SJCRH30 (cell line): ENCODE measurements at regions not wholly inside any gene's neighbourhood (a gene's known extent, or its start where the extent isn't known, plus 50 kb on each side); places are given as distances from the start of the nearest gene placed in this dataset.
"Not testable (repeated sequence)": the region's sequence is repeated elsewhere in the genome, so short reads cannot be mapped to it uniquely, and the experiment has no call there.

ENCODE experiments used
- DNase-seq, 2 experiments: peaks; one replicate each; pipeline ENCODE4 v3.0.0-alpha.2; 2015 to 2020
- H3K27ac ChIP-seq: fragments of 250-450 bp; sonication (Bioruptor Pico); 2 replicates; pipeline ENCODE4 v1.5.1; 2020; ENCODE audit warnings: mild to moderate bottlenecking, moderate library complexity
- H3K27me3 ChIP-seq: fragments of 250-450 bp; sonication (Bioruptor Pico); 2 replicates; pipeline ENCODE4 v1.5.1; 2020; ENCODE audit warnings: mild to moderate bottlenecking, moderate library complexity
- H3K36me3 ChIP-seq: fragments of 250-450 bp; sonication (Bioruptor Pico); 2 replicates; pipeline ENCODE4 v1.5.1; 2020; ENCODE audit warnings: mild to moderate bottlenecking, moderate library complexity
- H3K4me1 ChIP-seq: fragments of 250-450 bp; sonication (Bioruptor Pico); 2 replicates; pipeline ENCODE4 v1.5.1; 2020; ENCODE audit warnings: mild to moderate bottlenecking, moderate library complexity
- H3K4me3 ChIP-seq: fragments of 250-450 bp; sonication (Bioruptor Pico); 2 replicates; pipeline ENCODE4 v1.5.1; 2020; ENCODE audit warnings: mild to moderate bottlenecking, moderate library complexity
- H3K9me3 ChIP-seq: fragments of 250-450 bp; sonication (Bioruptor Pico); replicated peaks from 2 replicates; pipeline ENCODE4 v1.5.1; 2020; ENCODE audit warnings: mild to moderate bottlenecking, moderate library complexity

DNA sequence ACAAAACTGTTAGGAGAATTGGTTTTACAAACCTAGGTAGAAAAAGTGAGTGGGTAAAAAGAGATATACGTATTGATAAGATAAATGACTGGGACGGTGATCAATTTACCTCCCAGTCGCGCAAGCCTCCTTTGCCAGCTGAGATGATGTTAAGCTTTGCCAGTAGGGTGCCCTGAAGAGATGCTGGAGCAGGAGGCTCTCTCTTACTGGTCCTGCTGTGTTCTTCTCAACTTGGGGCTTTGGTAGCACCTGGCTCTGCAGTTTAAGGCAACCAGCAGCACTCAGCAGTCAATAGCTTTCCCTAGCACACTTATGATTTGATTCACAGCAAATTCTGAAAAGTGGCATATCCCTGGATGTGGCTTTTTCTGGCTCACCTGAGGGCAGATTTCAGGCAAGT is 1461.7 kb downstream of the ADGRL3 start:
- Histone ChIP-seq H3K9me3 (no peaks in the 10 kb centered on the region), H3K36me3 (no peaks in the 10 kb centered on the region), H3K4me3 (no peak overlapping the region), H3K27ac (no peak overlapping the region), H3K4me1 (no peaks in the 10 kb centered on the region), H3K27me3 (no peaks in the 10 kb centered on the region)
- DNase-seq, result no peak

DNA sequence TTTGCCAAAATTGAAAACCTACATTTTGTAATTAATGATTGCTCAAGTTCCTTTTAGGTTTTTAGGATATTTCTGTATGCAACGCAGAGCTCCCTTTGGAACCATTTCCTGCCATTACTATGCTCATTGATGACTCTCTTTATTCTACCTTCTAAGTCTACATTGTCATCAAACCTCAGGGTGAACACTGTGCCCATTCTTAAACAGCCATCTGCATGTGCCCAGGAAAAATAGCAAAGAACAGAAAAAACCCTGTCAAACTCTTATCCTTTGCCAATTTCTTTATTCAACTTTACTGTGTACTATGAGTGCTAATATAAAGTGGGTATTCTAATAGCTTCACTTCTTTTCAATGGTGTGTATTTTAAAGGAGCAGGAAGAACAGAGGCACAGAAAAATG is 1455.9 kb downstream of the ADGRL3 start:
- Histone ChIP-seq H3K9me3 (no peaks in the 10 kb centered on the region), H3K27me3 (no peaks in the 10 kb centered on the region), H3K4me3 (no peak overlapping the region), H3K4me1 (no peaks in the 10 kb centered on the region), H3K27ac (no peak overlapping the region), H3K36me3 (no peaks in the 10 kb centered on the region)
- DNase-seq, result no peak

DNA sequence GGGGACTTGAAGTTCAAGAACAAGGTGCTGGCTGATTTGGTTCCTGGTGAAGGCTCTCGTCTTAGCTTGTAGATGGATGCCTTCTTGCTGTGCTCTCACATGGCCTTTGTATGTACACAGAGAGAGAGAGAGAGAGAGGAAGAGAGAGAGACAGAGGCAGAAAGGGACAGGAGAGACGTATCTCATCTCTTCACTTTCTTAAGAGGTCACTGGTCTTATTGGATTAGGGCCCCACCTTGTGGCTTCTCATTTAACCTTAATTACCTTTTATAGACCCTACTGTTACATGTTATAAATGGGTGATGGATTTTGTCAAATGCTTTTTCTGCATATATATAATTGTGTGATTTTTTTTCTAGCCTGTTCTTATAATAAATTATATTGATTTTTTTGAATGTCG is 1444.2 kb downstream of the ADGRL3 start:
- DNase-seq, result peak; percentile 4 to 65
- Histone ChIP-seq H3K36me3 (no peaks in the 10 kb centered on the region), H3K27me3 (no peaks in the 10 kb centered on the region; the same call in 1 of the 2 replicates), H3K4me3 (no peak overlapping the region), H3K9me3 (no peaks in the 10 kb centered on the region), H3K4me1 (no peaks in the 10 kb centered on the region), H3K27ac (no peak overlapping the region)

DNA sequence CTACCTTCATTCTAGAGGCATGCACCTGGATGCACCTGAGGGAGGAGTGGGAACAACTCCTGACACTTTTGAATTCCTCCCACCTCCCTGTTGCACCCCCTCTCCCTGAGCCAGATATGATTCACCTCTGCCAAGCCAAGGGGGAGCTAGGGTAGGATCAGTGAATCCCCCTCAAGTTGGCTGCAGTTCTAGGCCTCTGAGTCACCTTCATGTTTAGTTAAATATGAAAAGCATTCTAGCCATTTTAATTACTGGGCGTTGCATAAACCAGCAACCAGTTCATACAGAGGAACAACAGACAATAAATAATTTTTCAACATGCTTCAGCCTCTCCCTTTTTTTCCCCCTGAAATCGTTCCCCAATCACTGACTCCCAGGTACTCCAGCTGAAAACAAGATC is 1440.2 kb downstream of the ADGRL3 start:
- no peaks in the 10 kb centered on the region for H3K36me3 ChIP-seq
- no peak for DNase-seq
- no peaks in the 10 kb centered on the region; the same call in 1 of the 2 replicates for H3K27me3 ChIP-seq
- H3K27ac ChIP-seq, result no peak overlapping the region
- no peaks in the 10 kb centered on the region for H3K4me1 ChIP-seq
- H3K4me3 ChIP-seq, result no peak overlapping the region
- H3K9me3 ChIP-seq, result no peaks in the 10 kb centered on the region

DNA sequence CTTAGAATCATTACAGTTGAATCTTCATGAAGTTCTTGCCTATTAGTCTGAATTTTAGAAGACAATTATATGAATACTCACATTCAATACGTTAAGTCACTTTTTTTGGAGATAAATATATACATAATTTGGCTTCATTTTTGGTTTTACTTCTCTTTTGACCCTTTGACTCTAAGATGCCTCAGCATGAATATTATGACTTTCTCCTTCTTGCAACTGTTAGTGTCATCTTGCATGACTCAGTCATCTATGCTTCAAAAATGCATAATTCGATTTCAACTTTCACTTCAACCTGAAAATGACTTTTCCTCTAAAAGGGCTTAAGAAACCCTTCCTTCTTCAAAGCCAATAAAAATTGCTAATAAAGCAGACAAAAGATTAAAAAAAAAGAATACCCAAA is 1427.5 kb downstream of the ADGRL3 start:
- H3K36me3 ChIP-seq, result no peaks in the 10 kb centered on the region
- no peaks in the 10 kb centered on the region for H3K4me1 ChIP-seq
- no peak overlapping the region for H3K4me3 ChIP-seq
- H3K27me3 ChIP-seq, result no peaks in the 10 kb centered on the region
- DNase-seq, result no peak
- no peaks in the 10 kb centered on the region for H3K9me3 ChIP-seq
- H3K27ac ChIP-seq, result no peak overlapping the region

DNA sequence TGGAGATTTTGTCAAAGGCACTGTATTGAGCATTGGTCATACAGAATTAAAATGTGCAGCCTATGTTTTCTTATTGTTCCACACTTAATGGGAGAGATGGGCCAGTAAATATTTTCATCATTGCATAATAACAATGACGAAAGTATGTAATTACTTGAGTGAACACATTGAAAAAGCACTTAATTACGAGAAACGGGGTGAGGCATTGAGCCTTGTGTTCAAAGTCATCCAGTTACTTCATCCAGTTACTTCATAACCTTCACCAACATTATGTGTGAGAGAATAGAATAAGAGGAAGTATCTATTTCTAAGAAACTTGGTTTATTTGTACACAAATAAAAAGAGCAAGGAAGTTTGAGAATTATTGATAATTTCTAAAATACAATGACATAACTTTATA is 1427.0 kb downstream of the ADGRL3 start:
- H3K4me3 ChIP-seq, result no peak overlapping the region
- no peaks in the 10 kb centered on the region for H3K36me3 ChIP-seq
- no peak for DNase-seq
- no peaks in the 10 kb centered on the region for H3K27me3 ChIP-seq
- H3K4me1 ChIP-seq, result no peaks in the 10 kb centered on the region
- no peak overlapping the region for H3K27ac ChIP-seq
- no peaks in the 10 kb centered on the region for H3K9me3 ChIP-seq

DNA sequence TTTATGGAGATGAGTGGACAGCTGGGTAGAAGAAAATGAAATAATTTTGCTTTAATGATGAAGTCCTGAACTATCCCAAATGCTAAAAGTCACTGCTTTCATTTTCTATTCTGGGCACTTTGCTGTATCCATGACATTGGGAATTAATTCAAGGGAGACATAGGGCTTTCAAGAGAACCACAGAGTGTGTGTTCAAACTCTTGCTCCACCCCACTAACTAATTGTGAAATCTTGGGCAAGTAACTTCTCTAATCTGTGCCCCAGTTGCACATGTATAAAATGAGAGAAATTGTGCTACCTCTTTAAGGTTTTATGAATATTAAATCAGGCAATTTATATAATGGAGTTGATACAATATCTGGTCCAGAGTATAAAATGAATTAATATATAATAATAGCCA is 1422.0 kb downstream of the ADGRL3 start:
- H3K27me3 ChIP-seq, result no peaks in the 10 kb centered on the region
- no peaks in the 10 kb centered on the region for H3K36me3 ChIP-seq
- no peak for DNase-seq
- H3K9me3 ChIP-seq, result no peaks in the 10 kb centered on the region
- no peak overlapping the region for H3K4me3 ChIP-seq
- no peaks in the 10 kb centered on the region for H3K4me1 ChIP-seq
- no peak overlapping the region for H3K27ac ChIP-seq

DNA sequence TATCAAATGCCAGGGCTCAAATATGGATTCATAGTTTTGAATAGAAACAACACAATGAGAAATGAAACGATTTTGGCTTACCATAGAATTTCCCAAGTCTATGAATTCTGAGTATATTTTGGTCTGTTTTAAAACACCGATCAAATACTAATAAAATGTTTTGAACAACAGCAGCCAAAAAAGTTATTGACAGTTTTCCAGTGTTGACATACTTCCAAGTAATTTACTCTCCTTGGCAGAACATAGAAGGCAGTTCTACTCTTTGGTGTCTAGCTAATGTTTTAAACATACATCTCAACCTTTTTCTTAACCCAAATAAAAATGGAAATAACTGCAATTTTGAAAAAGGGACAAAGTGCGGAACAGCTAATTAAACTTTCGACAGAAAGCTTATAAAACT is 1419.8 kb downstream of the ADGRL3 start:
- Histone ChIP-seq H3K36me3 (no peaks in the 10 kb centered on the region), H3K4me3 (no peak overlapping the region), H3K9me3 (no peaks in the 10 kb centered on the region), H3K27ac (no peak overlapping the region), H3K27me3 (no peaks in the 10 kb centered on the region), H3K4me1 (no peaks in the 10 kb centered on the region)
- DNase-seq, result no peak

DNA sequence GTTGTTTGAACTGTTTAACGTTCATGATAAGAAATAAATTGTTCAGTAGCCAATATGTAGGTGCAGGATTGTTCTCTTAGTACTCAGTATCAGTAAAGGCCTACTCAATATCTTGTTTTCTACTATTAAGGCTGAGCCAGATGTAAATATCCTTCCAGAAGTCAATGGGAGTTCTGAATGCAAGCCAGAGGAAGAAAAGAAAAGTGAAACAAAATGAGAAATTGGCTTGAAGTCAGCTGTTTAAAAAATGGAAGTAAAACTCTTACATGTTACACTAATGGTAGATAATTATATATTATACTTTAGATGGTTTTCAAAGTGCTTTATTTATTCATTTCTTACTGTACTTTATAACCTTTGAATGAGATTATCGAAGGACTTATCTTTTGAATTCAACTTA is 1417.9 kb downstream of the ADGRL3 start:
- H3K27me3 ChIP-seq, result no peaks in the 10 kb centered on the region
- no peak overlapping the region for H3K27ac ChIP-seq
- no peaks in the 10 kb centered on the region for H3K36me3 ChIP-seq
- no peak for DNase-seq
- no peaks in the 10 kb centered on the region for H3K9me3 ChIP-seq
- no peaks in the 10 kb centered on the region for H3K4me1 ChIP-seq
- H3K4me3 ChIP-seq, result no peak overlapping the region

DNA sequence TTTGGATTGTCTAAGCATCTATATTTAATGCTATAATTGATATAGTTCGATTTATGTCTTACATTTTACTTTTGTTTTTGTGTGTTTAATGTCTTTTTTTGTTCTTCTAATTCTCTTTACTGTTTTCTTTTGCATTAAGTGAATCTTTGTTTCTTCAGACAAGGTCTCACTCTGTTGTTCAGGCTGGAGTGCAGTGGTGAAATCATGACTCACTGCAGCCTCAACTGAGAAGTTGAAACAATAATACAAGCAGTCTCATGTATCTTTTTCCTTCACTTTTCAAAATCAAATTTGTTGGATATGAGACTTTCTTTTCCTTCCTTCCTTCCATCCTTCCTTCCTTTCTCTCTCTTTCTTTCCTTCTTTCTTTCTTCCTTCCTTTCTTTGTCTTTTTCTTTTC is 1401.6 kb downstream of the ADGRL3 start:
- Histone ChIP-seq H3K4me1 (no peaks in the 10 kb centered on the region), H3K36me3 (no peaks in the 10 kb centered on the region), H3K4me3 (no peak overlapping the region), H3K27me3 (no peaks in the 10 kb centered on the region), H3K27ac (no peak overlapping the region), H3K9me3 (no peaks in the 10 kb centered on the region)
- DNase-seq, result no peak

DNA sequence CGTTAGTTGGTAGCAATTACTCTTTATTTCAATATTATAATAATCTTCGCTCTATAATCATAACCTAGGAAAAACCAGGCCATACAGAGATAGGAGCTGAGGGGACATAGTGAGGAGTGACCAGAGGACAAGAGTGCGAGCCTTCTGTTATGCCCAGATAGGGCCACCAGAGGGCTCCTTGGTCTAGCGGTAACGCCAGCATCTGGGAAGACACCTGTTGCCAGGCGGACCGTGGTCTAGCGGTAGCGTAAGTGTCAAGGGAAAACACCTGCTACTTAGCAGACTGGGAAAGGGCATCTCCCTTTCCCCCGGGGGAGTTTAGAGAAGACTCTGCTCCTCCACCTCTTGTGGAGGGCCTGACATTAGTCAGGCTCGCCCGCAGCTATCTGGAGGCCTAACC is 1395.1 kb downstream of the ADGRL3 start:
- peak; percentile 55 to 56 for DNase-seq
- not testable (repeated sequence) for H3K36me3 ChIP-seq, H3K9me3 ChIP-seq, H3K27ac ChIP-seq, H3K4me3 ChIP-seq, H3K4me1 ChIP-seq, H3K27me3 ChIP-seq

DNA sequence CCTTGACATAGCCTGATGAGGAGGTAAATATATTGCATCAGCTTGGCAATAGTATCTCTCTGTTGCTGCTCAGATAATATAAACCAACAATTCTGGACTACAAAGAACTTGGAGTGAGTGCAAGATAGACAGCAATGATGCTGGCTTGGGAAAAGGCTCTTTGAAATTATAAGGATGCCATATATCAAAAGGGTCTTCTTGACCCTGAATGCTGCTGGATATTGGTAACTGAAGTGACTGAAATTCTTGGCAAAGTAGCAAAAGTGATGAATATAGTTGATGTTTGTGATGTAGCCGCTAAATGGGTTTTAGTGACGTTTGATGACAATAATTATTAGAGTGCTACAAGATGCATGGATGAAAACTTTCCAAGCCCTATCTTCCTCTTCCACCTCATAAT is 1391.6 kb downstream of the ADGRL3 start:
- no peaks in the 10 kb centered on the region for H3K36me3 ChIP-seq
- H3K9me3 ChIP-seq, result no peaks in the 10 kb centered on the region
- H3K27ac ChIP-seq, result no peak overlapping the region
- no peaks in the 10 kb centered on the region for H3K4me1 ChIP-seq
- no peaks in the 10 kb centered on the region for H3K27me3 ChIP-seq
- no peak overlapping the region for H3K4me3 ChIP-seq
- DNase-seq, result no peak

DNA sequence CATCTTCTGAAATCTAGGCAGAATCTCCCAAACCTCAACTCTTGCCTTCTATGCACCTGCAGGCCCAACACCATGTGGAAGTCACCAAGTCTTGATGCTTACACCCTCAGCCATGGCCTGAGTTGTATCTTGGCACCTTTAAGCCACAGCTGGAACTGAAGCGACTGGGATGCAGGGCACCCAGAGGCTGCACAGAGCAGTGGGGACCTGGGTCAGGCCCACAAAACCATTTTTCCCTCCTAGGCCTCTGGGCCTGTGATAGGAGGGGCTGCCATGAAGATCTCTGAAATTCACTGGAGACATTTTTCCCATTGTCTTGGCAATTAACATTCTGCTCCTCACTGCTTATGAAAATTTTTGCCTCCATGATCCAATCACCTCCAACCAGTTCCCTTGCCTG is 1388.5 kb downstream of the ADGRL3 start:
- DNase-seq, result no peak

DNA sequence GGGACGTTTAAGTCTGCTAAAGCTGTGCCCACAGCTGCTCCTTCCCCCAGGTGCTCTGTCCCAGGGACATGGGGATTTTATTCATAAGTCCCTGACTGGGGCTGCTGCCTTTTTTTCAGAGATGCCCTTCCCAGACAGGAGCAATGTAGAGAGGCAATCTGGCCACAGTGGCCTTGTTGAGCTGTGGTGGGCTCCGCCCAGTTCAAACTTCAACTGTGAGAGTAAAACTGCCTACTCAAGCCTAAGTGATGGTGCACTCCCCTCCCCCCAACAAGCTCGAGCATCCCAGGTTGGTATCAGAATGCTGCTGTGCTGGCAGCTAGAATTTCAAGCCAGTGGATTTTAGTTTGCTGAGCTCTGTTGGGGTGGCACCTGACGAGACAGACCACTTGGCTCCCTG is 1371.4 kb downstream of the ADGRL3 start:
- Histone ChIP-seq H3K4me1 (no peaks in the 10 kb centered on the region), H3K27ac (no peak overlapping the region), H3K9me3 (no peaks in the 10 kb centered on the region), H3K4me3 (no peak overlapping the region), H3K27me3 (no peaks in the 10 kb centered on the region), H3K36me3 (no peaks in the 10 kb centered on the region)
- DNase-seq, result no peak

More for the DNA sequence above, 1388.5 kb downstream of the ADGRL3 start:
- no peaks in the 10 kb centered on the region for H3K36me3 ChIP-seq
- no peaks in the 10 kb centered on the region for H3K9me3 ChIP-seq
- H3K27me3 ChIP-seq, result no peaks in the 10 kb centered on the region
- H3K27ac ChIP-seq, result no peak overlapping the region
- H3K4me1 ChIP-seq, result no peaks in the 10 kb centered on the region
- H3K4me3 ChIP-seq, result no peak overlapping the region

DNA sequence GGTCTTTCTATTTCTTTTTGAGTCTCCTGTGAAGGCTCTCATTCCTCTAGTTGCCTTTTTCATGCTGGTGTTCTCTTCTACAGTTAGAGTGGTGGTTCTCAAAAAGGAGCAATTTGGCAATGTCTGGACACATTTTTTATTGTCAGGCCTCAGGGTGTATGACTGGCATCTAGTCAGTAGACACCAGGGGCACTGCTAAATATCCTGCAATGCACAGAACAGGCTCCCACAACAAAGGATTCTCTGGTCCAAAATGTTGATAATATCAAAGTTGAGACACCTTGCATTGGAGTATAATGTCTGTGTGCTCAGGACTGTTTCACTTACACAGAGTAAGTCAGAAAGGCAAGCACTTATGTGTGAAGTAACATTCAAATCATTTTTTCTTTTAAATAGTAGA is 1360.7 kb downstream of the ADGRL3 start:
- H3K4me3 ChIP-seq, result no peak overlapping the region
- 0 out of 2 replicates have a peak, but pooled peaks cover 3% of the 10 kb centered on the region for H3K27me3 ChIP-seq
- no peak overlapping the region for H3K27ac ChIP-seq

DNA sequence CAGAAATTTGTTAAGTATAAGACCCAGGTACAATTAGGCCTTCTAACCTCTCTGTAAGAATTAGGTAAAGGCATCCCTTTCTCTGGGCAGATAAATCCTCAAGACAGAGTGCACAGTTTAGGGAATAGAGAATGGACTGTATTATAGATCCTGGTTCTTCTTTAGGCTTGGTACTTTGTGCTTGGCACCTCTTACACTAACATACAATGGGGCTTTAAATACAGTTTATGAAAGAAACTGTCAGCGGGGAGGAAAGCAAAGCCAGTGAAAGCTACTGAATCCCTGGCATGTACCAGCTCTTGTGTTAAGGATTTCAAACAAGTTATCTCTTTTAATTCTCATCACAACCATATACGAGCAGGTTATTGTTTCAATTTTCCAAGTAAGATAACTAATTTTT is 1350.0 kb downstream of the ADGRL3 start:
- no peaks in the 10 kb centered on the region for H3K27me3 ChIP-seq
- DNase-seq, result no peak

More for the DNA sequence above, 1360.7 kb downstream of the ADGRL3 start:
- Histone ChIP-seq H3K4me1 (no peaks in the 10 kb centered on the region), H3K36me3 (no peaks in the 10 kb centered on the region), H3K9me3 (no peaks in the 10 kb centered on the region)
- no peak for DNase-seq

DNA sequence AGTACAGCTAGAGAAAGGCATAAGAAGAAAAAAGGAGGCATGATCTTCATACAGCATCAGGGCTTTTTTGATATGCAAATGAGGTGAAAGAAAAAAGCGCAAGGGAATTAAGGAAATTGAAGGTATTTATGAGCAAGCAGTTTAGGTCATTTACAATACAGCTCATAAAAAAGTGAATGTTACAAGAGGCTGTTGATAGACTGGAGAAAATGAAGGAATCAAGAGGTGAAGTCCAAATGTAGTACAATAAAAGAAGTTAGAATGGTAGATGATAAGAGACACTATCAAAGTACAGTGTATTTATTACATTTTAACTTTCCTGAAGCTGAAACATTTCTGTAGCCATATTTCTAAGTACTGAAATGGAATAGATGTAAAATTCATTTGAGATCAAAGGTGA is 1349.5 kb downstream of the ADGRL3 start:
- Histone ChIP-seq H3K4me1 (no peaks in the 10 kb centered on the region), H3K36me3 (no peaks in the 10 kb centered on the region), H3K27ac (no peak overlapping the region), H3K27me3 (no peaks in the 10 kb centered on the region), H3K4me3 (no peak overlapping the region), H3K9me3 (no peaks in the 10 kb centered on the region)
- DNase-seq, result no peak

More for the DNA sequence above, 1350.0 kb downstream of the ADGRL3 start:
- Histone ChIP-seq H3K9me3 (no peaks in the 10 kb centered on the region), H3K4me3 (no peak overlapping the region), H3K4me1 (no peaks in the 10 kb centered on the region), H3K27ac (no peak overlapping the region), H3K36me3 (no peaks in the 10 kb centered on the region)
